SK-N-SH treated with all-trans-retinoic acid at 6 μM for 48 hours (cell line): ENCODE measurements at regions not wholly inside any gene's neighbourhood (a gene's known extent, or its start where the extent isn't known, plus 50 kb on each side); places are given as distances from the start of the nearest gene placed in this dataset.

ENCODE experiments used
- ATAC-seq: fragments of 200-7000 bp; cut with Tn5 transposase; 3 replicates; pipeline ENCODE4 v1.9.1; 2020; ENCODE audit warnings: mild to moderate bottlenecking, moderate library complexity
- ARNTL ChIP-seq: fragments of 450-650 bp; formaldehyde crosslinking; IDR thresholded peaks from 2 replicates; pipeline ENCODE4 v1.5.0; 2020; ENCODE audit warnings: low read depth, mild to moderate bottlenecking, moderate library complexity, borderline replicate concordance
- BACH2 ChIP-seq: fragments of 250-450 bp; sonication (Bioruptor Pico); IDR thresholded peaks from 2 replicates; pipeline ENCODE4 v1.9.0; 2021; ENCODE audit warnings: mild to moderate bottlenecking, borderline replicate concordance
- CREB5 ChIP-seq: fragments of 250-450 bp; sonication (Bioruptor Pico); IDR thresholded peaks from 2 replicates; pipeline ENCODE4 v1.5.1; 2020; ENCODE audit warnings: low read depth, mild to moderate bottlenecking, moderate library complexity
- CSDC2 ChIP-seq: fragments of 250-450 bp; sonication (Bioruptor Pico); IDR thresholded peaks from 2 replicates; pipeline ENCODE4 v1.5.0; 2020; ENCODE audit warnings: mild to moderate bottlenecking, moderate library complexity
- CSRNP3 ChIP-seq: fragments of 250-450 bp; sonication (Bioruptor Pico); IDR thresholded peaks from 2 replicates; pipeline ENCODE4 v1.5.1; 2021; ENCODE audit warnings: mild to moderate bottlenecking, moderate library complexity
- ESRRG ChIP-seq: fragments of 250-450 bp; sonication (Bioruptor Pico); IDR thresholded peaks from 2 replicates; pipeline ENCODE4 v1.6.1; 2021; ENCODE audit warnings: mild to moderate bottlenecking
- GLIS3 ChIP-seq: fragments of 250-450 bp; sonication (Bioruptor Pico); IDR thresholded peaks from 2 replicates; pipeline ENCODE4 v1.5.0; 2020; ENCODE audit warnings: mild to moderate bottlenecking, moderate library complexity
- ISL1 ChIP-seq: fragments of 250-450 bp; sonication (Bioruptor Pico); IDR thresholded peaks from 2 replicates; pipeline ENCODE4 v2.1.2; 2022; ENCODE audit warnings: mild to moderate bottlenecking, moderate library complexity
- OSR1 ChIP-seq: fragments of 250-450 bp; sonication (Bioruptor Pico); IDR thresholded peaks from 2 replicates; pipeline ENCODE4 v1.8.0; 2022; ENCODE audit warnings: moderate library complexity, mild to moderate bottlenecking, inconsistent platforms
- PATZ1 ChIP-seq: fragments of 250-450 bp; sonication (Bioruptor Pico); IDR thresholded peaks from 2 replicates; pipeline ENCODE4 v1.8.0; 2020; ENCODE audit warnings: mild to moderate bottlenecking, moderate library complexity, borderline replicate concordance
- POU6F1 ChIP-seq: fragments of 250-450 bp; sonication (Bioruptor Pico); IDR thresholded peaks from 2 replicates; pipeline ENCODE4 v1.8.0; 2021; ENCODE audit warnings: low read depth, mild to moderate bottlenecking, moderate library complexity, borderline replicate concordance
- PPARA ChIP-seq: fragments of 250-450 bp; sonication (Bioruptor Pico); IDR thresholded peaks from 2 replicates; pipeline ENCODE4 v1.5.0; 2020; ENCODE audit warnings: mild to moderate bottlenecking, borderline replicate concordance
- RARB ChIP-seq: fragments of 250-450 bp; sonication (Bioruptor Pico); IDR thresholded peaks from 2 replicates; pipeline ENCODE4 v1.8.0; 2021; ENCODE audit warnings: mild to moderate bottlenecking, moderate library complexity
- SNAI2 ChIP-seq: fragments of 250-450 bp; sonication (Bioruptor Pico); IDR thresholded peaks from 2 replicates; pipeline ENCODE4 v1.5.0; 2020; ENCODE audit warnings: mild to moderate bottlenecking, moderate library complexity
- TCF4 ChIP-seq: fragments of 250-450 bp; sonication (Bioruptor Pico); IDR thresholded peaks from 2 replicates; pipeline ENCODE4 v1.8.0; 2021; ENCODE audit warnings: mild to moderate bottlenecking, moderate library complexity, borderline replicate concordance
- TOX ChIP-seq: fragments of 250-450 bp; sonication (Bioruptor Pico); IDR thresholded peaks from 2 replicates; pipeline ENCODE4 v1.8.0; 2021; ENCODE audit warnings: mild to moderate bottlenecking, moderate library complexity, borderline replicate concordance
- TSHZ2 ChIP-seq: fragments of 250-450 bp; sonication (Bioruptor Pico); IDR thresholded peaks from 2 replicates; pipeline ENCODE4 v1.5.0; 2020; ENCODE audit warnings: mild to moderate bottlenecking, moderate library complexity
- ZC3H10 ChIP-seq: fragments of 250-450 bp; sonication (Bioruptor Pico); IDR thresholded peaks from 2 replicates; pipeline ENCODE4 v1.5.1; 2021; ENCODE audit warnings: mild to moderate bottlenecking, moderate library complexity
- ZFP3 ChIP-seq: fragments of 250-450 bp; sonication (Bioruptor Pico); IDR thresholded peaks from 2 replicates; pipeline ENCODE4 v1.5.0; 2020; ENCODE audit warnings: mild to moderate bottlenecking, moderate library complexity
- ZFP30 ChIP-seq: fragments of 450-650 bp; formaldehyde crosslinking; IDR thresholded peaks from 2 replicates; pipeline ENCODE4 v1.5.0; 2022; ENCODE audit warnings: mild to moderate bottlenecking, moderate library complexity
- ZNF565 ChIP-seq: fragments of 450-650 bp; formaldehyde crosslinking; conservative IDR thresholded peaks from 2 replicates; pipeline ENCODE4 v1.5.0; 2020; ENCODE audit warnings: low read depth, mild to moderate bottlenecking, moderate library complexity
- ZNF70 ChIP-seq: fragments of 450-650 bp; formaldehyde crosslinking; IDR thresholded peaks from 2 replicates; pipeline ENCODE4 v1.5.0; 2020; ENCODE audit warnings: mild to moderate bottlenecking, moderate library complexity
- ZNF8 ChIP-seq: fragments of 450-650 bp; formaldehyde crosslinking; IDR thresholded peaks from 2 replicates; pipeline ENCODE4 v1.5.0; 2020; ENCODE audit warnings: mild to moderate bottlenecking, moderate library complexity

GRCh38 chr13:76643596-76643995, 242.6 kb downstream of the KCTD12 start:
- ATAC-seq = no peak
- TF ChIP-seq CSDC2 (no peak), GLIS3 (CRISPR knock-in tag) (no peak), TSHZ2 (CRISPR knock-in tag) (no peak), RARB (CRISPR knock-in tag) (no peak), ESRRG (no peak), ISL1 (CRISPR knock-in tag) (no peak), TOX (no peak), CSRNP3 (no peak), ZFP3 (no peak), SNAI2 (CRISPR knock-in tag) (no peak), ZNF8 (CRISPR knock-in tag) (no peak), PATZ1 (CRISPR knock-in tag) (no peak), ARNTL (CRISPR knock-in tag) (no peak), ZNF70 (no peak)
- TF ChIP-seq, all 23 proteins: peak for 0

- no peak for TF ChIP-seq ESRRG
- peak; percentile 83 for TF ChIP-seq TCF4 (CRISPR knock-in tag)
- TF ChIP-seq, all 23 proteins: peak for 1
- no peak for ATAC-seq
These were observed 245.1 kb downstream of the KCTD12 start for GRCh38 chr13:76641056-76641455.

GRCh38 chr13:76638882-76639281, 247.3 kb downstream of the KCTD12 start:
- TF ChIP-seq PPARA (CRISPR knock-in tag) (no peak), RARB (CRISPR knock-in tag) (no peak), ZC3H10 (no peak), ZNF70 (no peak), ZFP3 (no peak), ZFP30 (no peak), CSRNP3 (no peak), CREB5 (no peak), OSR1 (no peak), POU6F1 (CRISPR knock-in tag) (no peak), BACH2 (CRISPR knock-in tag) (no peak), ESRRG (no peak), TCF4 (CRISPR knock-in tag) (no peak), TSHZ2 (CRISPR knock-in tag) (no peak), ZNF8 (CRISPR knock-in tag) (no peak), GLIS3 (CRISPR knock-in tag) (no peak), SNAI2 (CRISPR knock-in tag) (no peak), ZNF565 (CRISPR knock-in tag) (no peak)
- no peak for ATAC-seq
